OCI-LY1 (cell line): ENCODE measurements at regions not wholly inside any gene's neighbourhood (a gene's known extent, or its start where the extent isn't known, plus 50 kb on each side); places are given as distances from the start of the nearest gene placed in this dataset.

Source experiments
- H2AFZ ChIP-seq: fragments of 200-600 bp; sonication (generic), shearing (Covaris generic); 2 replicates; pipeline ENCODE4 v1.6.0; 2014; ENCODE audit warnings: antibody characterized with exemption, mild to moderate bottlenecking, low read length
- H3F3A ChIP-seq: fragments of 200-600 bp; sonication (generic), shearing (Covaris generic); 2 replicates; pipeline ENCODE4 v1.6.0; 2014; ENCODE audit warnings: mild to moderate bottlenecking, antibody characterized with exemption, low read length, moderate library complexity; ENCODE audit not compliant: insufficient read depth
- H3K27ac ChIP-seq: fragments of 200-600 bp; sonication (generic); 2 replicates; pipeline ENCODE4 v1.5.1; 2014; ENCODE audit warnings: low read length, mixed run types, mild to moderate bottlenecking, low read depth; ENCODE audit not compliant: poor library complexity, severe bottlenecking
- H3K27me3 ChIP-seq: fragments of 200-600 bp; sonication (generic); 2 replicates; pipeline ENCODE4 v1.6.0; 2014; ENCODE audit warnings: antibody characterized with exemption, mild to moderate bottlenecking, low read length, moderate library complexity; ENCODE audit not compliant: insufficient read depth
- H3K36me3 ChIP-seq: fragments of 200-600 bp; sonication (generic); 2 replicates; pipeline ENCODE4 v1.6.1; 2014; ENCODE audit warnings: mild to moderate bottlenecking, antibody characterized with exemption, low read length, moderate library complexity, mixed read lengths; ENCODE audit not compliant: insufficient read depth
- H3K4me1 ChIP-seq: fragments of 200-600 bp; sonication (generic); 2 replicates; pipeline ENCODE4 v1.5.1; 2014; ENCODE audit warnings: mild to moderate bottlenecking, low read length, moderate library complexity; ENCODE audit not compliant: insufficient read depth, severe bottlenecking
- H3K4me2 ChIP-seq: fragments of 200-600 bp; sonication (generic), shearing (Covaris generic); 2 replicates; pipeline ENCODE4 v1.6.1; 2014; ENCODE audit warnings: low read length
- H3K4me3 ChIP-seq: fragments of 200-600 bp; sonication (generic); 2 replicates; pipeline ENCODE4 v1.5.1; 2014; ENCODE audit warnings: low read length, low read depth, mild to moderate bottlenecking, mixed read lengths; ENCODE audit not compliant: poor library complexity, severe bottlenecking
- H3K79me2 ChIP-seq: fragments of 200-600 bp; shearing (Covaris generic); 2 replicates; pipeline ENCODE4 v1.6.1; 2016; ENCODE audit warnings: mixed run types, low read length, mixed read lengths; ENCODE audit not compliant: insufficient read depth
- H3K9ac ChIP-seq: fragments of 200-600 bp; sonication (generic), shearing (Covaris generic); 2 replicates; pipeline ENCODE4 v1.6.1; 2014; ENCODE audit warnings: mild to moderate bottlenecking, low read length, mixed read lengths
- H3K9me2 ChIP-seq: fragments of 200-600 bp; sonication (generic), shearing (Covaris generic); 2 replicates; pipeline ENCODE4 v1.6.1; 2014; ENCODE audit warnings: low read depth, mild to moderate bottlenecking, low read length, mixed read lengths
- H3K9me3 ChIP-seq: fragments of 200-600 bp; shearing (Covaris generic); 2 replicates; pipeline ENCODE4 v1.6.1; 2014; ENCODE audit warnings: low read length, mixed read lengths
- H4K20me1 ChIP-seq: fragments of 200-600 bp; sonication (generic), shearing (Covaris generic); 2 replicates; pipeline ENCODE4 v1.6.0; 2016; ENCODE audit warnings: mild to moderate bottlenecking, low read length; ENCODE audit not compliant: insufficient read depth
- CTCF ChIP-seq: fragments of 200-600 bp; sonication (generic), shearing (Covaris generic); IDR thresholded peaks from 2 replicates; pipeline ENCODE4 v1.5.1; 2017; ENCODE audit warnings: mild to moderate bottlenecking, antibody characterized with exemption, low read length, moderate library complexity, mixed read lengths
- EZH2 ChIP-seq: fragments of 200-600 bp; sonication (generic), shearing (Covaris generic); IDR thresholded peaks from 2 replicates; pipeline ENCODE4 v1.8.0; 2017; ENCODE audit warnings: borderline replicate concordance, mixed run types, mild to moderate bottlenecking, antibody characterized with exemption, low read length, moderate library complexity, mixed read lengths

DNA sequence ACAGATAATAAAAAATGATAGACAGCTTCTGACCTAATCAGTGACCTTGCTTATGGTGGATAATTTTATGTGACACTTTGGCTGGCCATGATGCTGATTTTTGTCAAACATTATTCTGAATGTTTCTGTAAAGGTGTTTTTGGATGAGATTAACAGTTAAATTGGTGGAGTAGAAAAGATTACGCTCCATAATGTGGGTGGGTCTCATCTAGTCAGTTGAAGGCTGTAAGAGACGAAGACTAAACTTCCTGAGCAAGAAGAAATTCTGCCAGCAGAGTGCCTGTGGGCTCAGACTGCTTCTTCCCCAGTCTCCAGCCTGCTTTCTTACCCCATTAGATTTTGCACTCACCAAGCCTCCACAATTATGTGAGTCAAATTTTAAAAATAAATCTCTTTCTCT lies 214.9 kb upstream of the ITGA4 start:
- TF ChIP-seq EZH2, result no peak
- no peak for TF ChIP-seq CTCF
- Histone ChIP-seq H3K9ac (no peak overlapping the region), H3K4me2 (no peak overlapping the region), H3K9me3 (no peaks in the 10 kb centered on the region), H3K27ac (no peak overlapping the region), H3K9me2 (no peaks in the 10 kb centered on the region), H3F3A (no peaks in the 10 kb centered on the region), H3K4me3 (no peak overlapping the region), H2AFZ (no peak overlapping the region), H3K4me1 (peaks cover 6% of the 10 kb centered on the region), H3K27me3 (no peaks in the 10 kb centered on the region), H3K36me3 (no peaks in the 10 kb centered on the region), H4K20me1 (no peaks in the 10 kb centered on the region), H3K79me2 (no peaks in the 10 kb centered on the region)

DNA sequence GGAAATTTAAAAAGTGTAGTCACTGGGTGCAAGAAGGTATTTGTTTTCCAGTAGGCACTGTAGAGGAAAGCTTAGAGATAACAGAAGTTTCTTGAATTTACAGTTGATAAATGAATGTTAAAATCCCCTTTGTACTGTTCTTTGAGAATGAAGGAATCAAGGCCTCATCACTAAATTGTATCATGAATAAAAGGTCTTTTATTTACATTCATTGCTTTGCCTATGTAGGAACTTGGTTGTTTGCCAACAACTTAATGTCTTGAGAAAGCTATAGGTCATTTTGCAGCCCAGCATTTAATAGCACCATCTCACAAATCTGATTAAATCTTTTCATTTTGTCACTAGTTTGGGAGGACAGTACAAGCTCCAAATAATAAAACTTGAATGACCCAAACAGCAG lies 213.9 kb upstream of the ITGA4 start:
- H3K79me2 ChIP-seq, result no peaks in the 10 kb centered on the region
- no peaks in the 10 kb centered on the region for H3K9me2 ChIP-seq
- H3K9me3 ChIP-seq, result no peaks in the 10 kb centered on the region
- H3F3A ChIP-seq, result no peaks in the 10 kb centered on the region
- no peak overlapping the region for H3K27ac ChIP-seq
- no peaks in the 10 kb centered on the region for H4K20me1 ChIP-seq
- H3K36me3 ChIP-seq, result no peaks in the 10 kb centered on the region
- no peak overlapping the region for H3K9ac ChIP-seq
- no peak overlapping the region for H3K4me2 ChIP-seq
- H3K27me3 ChIP-seq, result no peaks in the 10 kb centered on the region
- no peak overlapping the region for H2AFZ ChIP-seq
- no peak overlapping the region for H3K4me3 ChIP-seq
- H3K4me1 ChIP-seq, result peaks cover 6% of the 10 kb centered on the region
- no peak for TF ChIP-seq EZH2
- TF ChIP-seq CTCF, result no peak

GRCh38 chr2:181250691-181251090 lies 206.5 kb upstream of the ITGA4 start:
- Histone ChIP-seq H3K4me2 (no peak overlapping the region), H3K4me3 (no peak overlapping the region), H3K9me3 (no peaks in the 10 kb centered on the region), H3K27me3 (no peaks in the 10 kb centered on the region), H4K20me1 (no peaks in the 10 kb centered on the region), H3K4me1 (no peaks in the 10 kb centered on the region), H3K9me2 (no peaks in the 10 kb centered on the region), H3K9ac (no peak overlapping the region), H3F3A (no peaks in the 10 kb centered on the region), H3K79me2 (no peaks in the 10 kb centered on the region), H2AFZ (no peak overlapping the region), H3K27ac (no peak overlapping the region), H3K36me3 (no peaks in the 10 kb centered on the region)
- TF ChIP-seq CTCF (no peak), EZH2 (no peak)
